Renal pelvis (tissue), 1 donor: ENCODE measurements at regions not wholly inside any gene's neighbourhood (a gene's known extent, or its start where the extent isn't known, plus 50 kb on each side); places are given as distances from the start of the nearest gene placed in this dataset.
"Not testable (repeated sequence)": the region's sequence is repeated elsewhere in the genome, so short reads cannot be mapped to it uniquely, and the experiment has no call there.

ENCODE experiments used
- DNase-seq: peaks from one replicate; pipeline ENCODE4 v3.0.0-alpha.2; 2013

DNA sequence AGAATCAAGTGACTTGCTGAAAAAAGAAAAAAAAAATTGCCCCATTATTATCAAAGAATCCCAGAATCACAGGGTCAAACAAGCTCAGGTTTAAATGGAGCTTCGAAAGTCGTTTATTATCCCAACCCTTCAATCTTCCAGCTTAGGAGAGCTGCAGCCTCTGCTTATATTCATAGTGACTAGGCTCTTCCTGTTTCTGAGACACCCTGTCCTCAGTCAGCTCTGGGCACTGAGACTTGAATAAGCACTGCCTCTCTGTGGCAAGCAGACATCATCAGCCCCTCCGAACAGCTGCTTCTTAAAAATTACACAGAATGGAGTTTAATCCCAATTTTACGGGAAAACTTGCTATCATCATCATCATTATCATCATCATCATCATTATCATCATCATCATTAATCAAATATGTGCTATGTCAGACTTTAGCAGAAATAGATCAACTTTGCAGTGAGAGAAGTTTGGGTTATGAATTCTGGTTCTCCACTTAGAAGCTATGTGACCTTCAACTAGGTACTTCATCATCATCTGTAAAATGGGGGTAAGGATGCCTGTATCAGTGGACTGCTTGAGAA is 614.0 kb upstream of the SYNCRIP start:
- DNase-seq: no peak

DNA sequence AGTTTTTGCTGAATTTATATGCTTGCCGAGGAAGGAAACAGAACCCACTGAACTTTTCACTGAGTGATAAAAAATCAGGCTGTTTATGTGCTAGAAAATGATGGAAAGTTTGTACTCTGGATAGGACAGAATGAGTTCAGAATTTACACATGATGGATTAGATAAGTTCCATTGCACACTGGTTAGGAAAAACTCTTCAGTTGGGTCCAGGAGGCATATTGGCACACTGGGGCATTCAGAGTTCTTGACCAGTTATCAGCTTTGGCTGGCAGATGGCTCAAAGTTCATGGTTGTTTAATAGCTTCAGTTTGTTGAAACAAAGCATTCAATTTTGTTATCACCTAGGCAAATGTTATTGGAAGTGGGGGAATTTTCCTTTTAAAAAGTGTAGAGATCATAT is 613.3 kb upstream of the SYNCRIP start:
- DNase-seq: no peak

DNA sequence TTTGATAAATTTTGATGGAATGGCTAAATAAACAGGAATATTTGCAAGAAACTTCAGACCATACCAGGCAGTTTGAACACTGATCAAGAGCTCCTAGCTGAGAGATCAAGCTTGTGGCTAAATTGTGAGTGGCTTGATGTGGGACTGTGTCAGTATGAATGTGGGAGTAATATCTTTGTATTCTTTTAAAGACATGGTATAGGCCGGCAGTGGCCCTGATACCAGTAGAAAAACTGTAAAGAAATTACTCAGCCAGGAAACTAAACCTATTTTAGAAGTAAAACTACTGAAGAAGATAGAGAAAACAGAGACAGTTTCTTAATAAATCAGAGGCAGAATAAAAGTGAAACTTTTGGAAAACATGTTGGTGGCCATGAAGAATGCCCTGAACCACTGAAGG is 608.4 kb upstream of the SYNCRIP start:
- no peak for DNase-seq

DNA sequence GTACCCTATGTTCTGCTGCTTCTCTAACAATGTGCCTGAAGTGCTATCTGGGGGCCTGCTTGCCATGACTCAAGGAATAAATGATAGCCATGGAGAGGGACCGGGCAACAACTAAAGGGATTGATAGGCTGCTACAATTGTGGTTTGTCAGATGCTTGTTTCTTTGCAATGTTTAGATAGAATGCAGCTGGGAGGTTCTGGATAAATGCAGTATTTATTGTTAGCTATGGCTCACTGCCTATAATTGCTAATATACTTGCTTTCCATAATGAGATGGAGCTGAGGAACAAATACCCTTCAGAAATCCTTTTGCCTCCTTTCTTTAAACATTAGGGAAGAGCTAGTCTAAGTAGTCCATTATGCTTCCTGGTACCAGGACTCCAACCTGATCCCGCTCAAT is 575.2 kb upstream of the SYNCRIP start:
- DNase-seq: no peak

DNA sequence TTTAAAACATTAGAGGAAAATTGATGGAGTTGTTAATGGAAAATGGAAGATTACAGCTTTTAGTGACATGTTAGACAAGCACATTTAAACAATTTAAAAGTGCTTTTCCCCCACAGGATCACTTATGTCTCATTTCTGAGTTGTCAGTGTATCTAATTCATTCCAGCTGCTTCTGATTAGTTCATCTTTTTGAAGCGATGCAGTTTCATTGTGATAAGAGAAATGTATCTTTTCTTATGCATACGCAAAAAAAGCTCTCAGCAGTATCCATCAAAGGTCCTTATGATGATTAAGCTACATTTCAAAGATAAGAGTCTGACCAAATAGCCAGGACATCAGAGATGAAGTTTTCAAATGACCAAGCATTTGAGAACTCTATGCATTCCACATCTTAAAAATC is 572.6 kb upstream of the SYNCRIP start:
- DNase-seq: no peak

DNA sequence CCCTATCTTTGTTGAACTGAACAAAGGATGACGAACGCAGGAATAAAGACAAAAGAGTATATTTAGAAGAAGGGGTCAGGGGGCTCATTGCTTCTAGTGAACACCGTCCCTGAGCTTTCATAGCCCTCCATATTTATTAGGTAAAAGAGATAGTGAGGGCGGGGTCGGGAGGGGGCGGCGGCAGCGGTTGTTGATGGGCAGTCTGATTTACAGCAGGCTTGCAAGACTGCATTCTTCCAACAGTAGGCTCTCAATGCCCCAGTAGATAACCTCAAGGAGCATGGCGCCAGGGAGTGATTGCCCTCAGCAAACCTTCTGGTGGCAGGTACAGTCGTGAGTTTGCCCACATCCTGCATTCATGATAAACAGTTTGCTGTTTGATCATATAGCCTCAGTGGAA is 563.3 kb upstream of the SYNCRIP start:
- no peak for DNase-seq

DNA sequence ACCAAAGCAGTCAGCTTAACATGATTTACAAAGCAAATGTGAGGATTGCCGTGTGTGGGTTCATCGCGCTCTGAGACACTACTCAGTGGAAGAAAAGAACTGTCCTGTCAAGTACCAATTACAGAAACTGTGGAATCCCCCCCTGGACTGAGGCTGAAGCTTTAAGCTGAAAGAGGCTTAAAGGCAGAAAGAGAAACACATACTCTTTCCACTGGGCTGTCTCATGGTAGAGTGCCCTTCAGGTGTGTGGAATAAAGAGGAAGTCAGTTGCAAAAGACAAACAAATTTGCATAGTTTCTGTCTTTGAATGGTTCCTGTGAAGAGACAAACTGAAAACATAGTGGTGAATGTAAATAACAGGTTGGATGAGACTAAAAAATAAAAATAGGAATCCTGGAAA is 560.4 kb upstream of the SYNCRIP start:
- DNase-seq: no peak

DNA sequence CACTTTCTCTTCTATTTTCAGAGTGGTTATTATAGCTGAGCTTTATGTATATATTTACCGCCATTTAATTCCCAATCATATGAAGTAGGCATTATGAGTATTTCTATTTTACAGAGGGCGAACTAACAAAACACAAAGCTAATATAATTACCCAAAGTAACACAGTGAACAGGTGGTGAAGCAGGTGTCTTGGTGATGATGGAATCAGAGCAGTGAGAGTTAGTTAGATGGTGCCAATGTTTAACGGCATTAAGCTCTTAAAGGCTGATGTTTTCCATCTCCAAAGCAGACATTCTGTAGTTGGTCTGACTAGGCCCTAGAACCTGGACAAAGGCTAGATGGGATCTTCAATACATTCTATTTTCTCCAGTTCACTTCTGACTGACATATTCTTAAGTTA is 551.1 kb upstream of the SYNCRIP start:
- DNase-seq: no peak

DNA sequence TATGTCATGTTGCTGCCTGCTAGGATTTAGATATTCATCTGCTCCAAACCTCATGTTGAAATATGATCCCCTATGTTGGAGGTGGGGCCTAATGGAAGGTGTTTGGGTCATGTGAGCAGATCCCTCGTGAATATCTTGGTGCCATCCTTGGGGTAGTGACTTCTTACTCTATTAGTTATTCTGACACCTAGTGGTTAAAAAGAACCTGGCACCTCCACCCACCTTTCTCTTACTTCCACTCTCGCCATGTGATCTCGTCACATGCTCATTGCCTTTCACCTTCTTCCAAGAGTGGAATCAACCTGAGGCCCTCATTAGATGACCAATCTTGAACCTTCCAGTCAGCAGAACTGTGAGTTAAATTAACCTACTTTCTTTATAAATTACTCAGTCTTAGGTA is 549.4 kb upstream of the SYNCRIP start:
- DNase-seq: no peak

DNA sequence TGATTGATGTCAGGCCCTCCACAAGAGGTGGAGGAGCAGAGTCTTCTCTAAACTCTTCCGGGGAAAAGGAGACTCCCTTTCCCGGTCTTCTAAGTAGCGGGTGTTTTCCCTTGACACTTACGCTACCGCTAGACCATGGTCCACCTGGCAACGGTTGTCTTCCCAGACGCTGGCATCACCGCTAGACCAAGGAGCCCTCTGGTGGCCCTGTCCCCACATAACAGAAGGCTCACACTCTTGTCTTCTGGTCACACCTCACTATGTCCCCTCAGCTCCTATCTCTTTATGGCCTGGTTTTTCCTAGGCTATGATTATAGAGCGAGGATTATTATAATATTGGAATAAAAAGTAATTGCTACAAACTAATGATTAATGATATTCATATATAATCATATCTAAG is 532.5 kb upstream of the SYNCRIP start:
- DNase-seq: not testable (repeated sequence)

DNA sequence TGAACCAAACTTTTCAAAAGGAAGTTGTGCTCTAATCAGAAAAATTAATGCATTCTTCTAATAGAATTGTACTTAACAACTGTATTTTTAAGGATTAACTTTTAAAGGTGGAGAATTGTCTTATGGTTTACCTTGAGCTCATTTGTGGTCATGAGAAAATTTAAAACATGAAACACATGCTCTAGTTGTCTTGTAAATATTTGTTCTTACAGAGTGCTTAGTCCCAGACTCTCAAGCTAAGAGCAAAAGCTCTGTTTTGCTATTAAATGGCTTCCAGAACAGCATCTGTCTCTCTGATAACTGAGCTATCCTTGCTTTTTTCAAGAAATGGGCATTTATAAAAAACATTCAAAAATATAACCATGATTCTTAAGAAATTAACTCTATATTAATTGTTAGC is 512.2 kb upstream of the SYNCRIP start:
- DNase-seq: no peak

DNA sequence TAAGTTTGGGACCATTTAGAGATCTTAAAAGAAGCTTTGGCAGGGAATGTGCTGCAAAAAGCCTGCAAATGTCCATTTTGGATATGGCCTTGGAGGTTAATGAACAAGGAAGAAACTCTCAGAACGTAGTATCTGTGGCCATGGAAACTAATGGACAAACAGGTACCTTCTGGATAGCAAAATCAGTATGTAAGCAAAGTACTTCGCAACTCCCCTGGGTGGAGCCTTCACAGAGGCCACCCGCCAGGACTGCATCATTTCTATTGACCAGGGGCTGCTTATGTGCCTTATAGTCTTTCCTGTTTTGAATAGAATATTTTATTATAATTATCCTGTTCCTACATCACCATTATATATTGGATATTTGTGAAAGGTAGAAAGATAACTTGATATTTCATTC is 510.8 kb upstream of the SYNCRIP start:
- no peak for DNase-seq

DNA sequence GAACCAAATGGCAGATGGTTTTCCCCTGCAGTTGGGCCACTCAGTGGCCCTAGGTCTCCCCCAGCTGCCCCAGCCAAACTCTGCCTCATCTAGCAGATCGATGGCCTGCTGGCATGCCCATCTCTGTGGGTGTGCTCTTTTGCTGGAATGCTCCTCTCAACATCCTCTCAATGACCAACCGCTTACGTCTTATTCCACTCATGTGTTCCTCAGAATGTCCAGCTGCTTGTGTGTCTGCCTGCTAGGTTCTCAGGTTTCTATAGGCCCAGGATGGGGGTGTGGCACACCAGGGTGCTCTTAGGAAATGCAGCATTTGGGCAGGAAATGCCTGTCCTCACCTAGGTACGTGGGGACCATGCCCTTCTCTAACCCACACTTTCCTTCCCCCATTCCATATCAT is 509.9 kb upstream of the SYNCRIP start:
- no peak for DNase-seq

DNA sequence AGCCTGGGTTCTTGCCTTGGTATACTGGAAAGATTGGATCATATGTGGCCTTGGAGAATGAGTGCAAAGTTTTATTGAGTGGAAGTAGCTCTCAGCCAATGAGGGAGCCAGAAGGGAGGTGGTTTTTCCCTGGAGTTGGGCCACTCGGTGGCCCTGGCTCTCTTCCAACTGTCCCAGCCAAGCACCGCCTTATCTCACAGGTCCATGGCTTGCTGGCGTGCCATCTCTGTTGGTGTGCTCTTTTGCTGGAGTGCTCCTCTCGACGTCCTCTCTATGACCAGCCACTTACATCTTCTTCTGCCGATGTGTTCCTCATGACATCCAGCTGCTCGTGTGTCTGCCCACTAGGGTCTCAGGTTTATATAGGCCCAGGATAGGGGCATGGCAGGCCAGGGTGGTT is 505.9 kb upstream of the SYNCRIP start:
- DNase-seq: no peak

DNA sequence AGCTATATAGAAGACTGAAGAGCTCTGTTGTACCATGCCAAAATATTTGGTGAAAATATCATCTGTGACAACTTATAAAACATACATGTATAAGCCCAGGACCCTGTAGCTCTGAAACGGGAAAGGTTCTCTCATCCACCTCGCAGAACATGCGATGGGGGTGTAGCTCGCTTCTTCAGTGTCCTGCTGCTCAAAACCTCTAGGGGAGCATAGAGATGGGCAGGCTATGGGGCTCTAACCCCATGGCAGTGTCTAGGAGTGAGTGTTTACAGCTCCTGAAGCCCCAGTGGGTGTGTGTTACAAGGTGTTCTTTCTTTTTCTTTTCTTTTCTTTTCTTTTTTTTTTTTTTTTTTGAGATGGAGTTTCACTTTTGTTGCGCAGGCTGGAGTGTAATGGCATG is 505.2 kb upstream of the SYNCRIP start:
- DNase-seq: no peak

DNA sequence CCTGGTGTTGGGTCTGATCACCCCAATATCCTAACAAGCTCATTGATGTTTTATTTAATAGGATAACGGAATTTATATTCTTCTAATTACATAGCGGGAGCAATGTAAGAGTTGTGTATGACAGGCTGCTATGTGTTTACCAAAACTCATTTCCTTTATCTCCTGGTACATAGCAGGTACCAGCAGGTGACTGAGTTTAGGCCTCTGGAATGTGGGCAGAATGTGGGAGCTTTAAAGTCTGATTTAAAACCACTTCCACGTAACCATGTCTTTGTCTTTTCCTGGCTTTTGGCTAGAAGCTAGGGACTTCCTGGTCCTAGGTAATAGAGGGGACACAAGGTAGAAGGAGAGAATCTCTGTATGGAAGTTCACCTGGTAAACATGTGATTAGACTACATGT is 504.6 kb upstream of the SYNCRIP start:
- DNase-seq: no peak

DNA sequence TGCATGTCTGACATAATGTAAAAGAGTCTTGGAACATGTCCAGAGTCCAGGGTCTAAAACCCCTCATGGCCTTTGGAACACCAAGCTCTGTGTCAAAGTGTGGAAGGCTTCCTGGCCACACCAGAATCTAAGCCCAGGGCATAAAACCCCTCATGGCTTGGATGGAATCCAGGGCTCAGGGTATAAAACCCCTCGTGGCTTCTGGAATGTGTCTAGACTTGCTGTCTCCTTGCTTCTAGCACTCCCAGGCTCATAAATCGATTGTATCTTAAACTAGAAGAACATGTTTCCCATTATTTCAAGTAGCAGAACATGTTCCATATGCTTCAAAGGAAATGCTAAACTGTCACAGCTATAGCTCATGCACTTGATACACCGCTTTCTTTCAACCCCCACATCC is 504.1 kb upstream of the SYNCRIP start:
- DNase-seq: peak; percentile 58

DNA sequence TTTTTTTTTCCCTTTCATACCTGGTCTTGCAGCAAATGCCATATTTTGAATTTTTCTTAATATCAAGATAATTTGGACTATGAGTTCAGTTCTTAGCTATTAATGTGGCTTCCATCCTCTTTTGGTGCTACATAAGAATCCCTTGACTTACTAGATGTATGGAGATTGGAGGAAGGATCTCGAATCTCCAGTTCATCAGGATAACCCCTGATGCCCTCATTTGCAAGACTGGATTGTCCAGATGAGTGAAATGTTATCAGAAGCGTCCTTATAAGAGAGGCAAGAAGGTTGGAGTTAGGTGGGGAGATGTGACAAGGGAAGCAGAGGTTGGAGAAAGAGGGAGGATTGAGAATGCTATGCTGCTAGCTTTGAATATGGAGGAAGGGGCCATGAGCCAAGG is 499.6 kb upstream of the SYNCRIP start:
- DNase-seq: no peak

DNA sequence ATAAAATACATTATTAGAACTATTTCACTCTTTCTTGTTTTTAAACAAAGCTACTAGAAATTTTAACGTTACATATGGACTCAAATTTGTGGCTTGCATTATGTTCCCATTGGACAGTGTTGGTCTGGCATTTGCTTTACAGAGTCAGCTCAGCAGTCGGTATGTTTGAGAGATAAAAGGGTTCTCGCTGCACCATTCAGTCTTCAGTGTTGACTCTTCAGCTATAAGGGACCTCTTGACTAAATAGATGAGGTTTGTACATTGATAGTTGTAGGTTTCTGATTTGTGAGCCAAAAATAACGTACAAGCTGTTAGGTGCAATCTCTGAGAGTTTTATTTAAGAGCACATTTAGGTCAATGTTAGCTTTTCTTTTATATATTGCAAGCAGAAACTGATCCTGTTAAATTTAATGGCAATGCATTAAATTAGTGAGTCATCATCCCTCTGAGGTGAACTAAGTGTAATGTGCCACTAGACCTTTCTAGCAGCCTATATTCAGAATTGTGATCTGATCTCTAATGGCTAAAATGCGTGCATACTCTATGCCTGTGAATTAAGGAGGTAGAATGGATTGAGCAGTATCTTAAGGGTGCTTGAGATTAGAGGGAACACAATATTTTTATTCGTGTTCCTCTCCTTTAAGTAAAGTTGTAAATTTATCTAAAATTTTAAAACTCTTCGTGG is 485.6 kb upstream of the SYNCRIP start:
- no peak for DNase-seq

DNA sequence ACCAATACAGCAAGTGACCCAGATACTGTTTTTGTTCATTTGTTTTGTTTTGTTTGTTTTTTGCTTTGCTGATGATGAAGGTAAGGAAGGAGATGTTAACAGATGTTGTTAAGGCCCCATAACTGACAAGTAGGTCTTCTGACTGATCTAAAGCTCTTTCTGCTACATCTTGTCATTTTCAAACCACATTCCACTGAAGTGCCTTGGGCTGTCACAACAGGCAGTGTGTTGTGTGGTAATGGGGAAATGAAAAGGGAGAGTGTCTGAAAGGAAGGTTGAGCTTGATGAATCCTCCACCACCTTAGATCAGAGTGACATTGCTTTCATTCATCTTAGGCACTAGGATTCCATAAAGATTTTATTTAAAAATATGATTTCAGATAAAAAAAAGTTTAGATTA is 479.4 kb upstream of the SYNCRIP start:
- no peak for DNase-seq

DNA sequence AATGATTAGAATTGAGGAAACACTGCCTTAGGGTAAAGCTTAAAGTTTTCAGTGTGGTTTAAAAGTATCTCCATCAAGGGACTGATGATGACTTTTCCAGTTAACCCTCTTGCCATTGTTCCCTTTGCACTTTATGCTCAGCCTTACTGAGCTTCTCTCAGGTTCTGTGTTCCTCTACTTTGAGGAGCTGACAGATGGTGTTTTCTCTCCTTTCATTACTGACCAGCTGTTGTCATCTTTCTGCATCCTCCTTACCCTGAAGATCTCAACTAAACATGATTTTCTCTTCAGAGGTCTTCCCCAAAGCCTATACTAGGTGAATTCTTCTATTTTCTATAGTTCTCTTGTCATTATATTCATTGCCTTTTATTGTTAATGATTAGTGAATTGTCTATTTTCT is 475.6 kb upstream of the SYNCRIP start:
- no peak for DNase-seq

DNA sequence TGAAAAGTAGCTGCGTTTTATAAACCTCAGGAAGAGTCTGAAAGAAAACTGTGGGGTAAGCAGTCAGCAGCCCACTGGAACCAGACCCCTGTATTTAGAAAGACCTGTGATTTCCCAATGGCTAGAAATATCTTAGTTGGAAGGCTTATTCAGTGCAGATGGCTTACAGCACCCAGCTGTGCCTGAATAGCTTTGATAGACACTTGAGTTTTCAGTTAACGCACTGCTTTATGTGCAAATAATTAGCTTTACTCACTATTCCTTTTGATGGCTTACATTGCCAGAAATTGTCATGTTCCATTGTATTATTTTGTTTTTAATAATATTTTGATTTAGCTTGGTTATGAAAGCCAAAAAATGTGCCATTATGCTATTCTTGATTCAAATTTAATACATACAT is 465.3 kb upstream of the SYNCRIP start:
- DNase-seq: no peak

DNA sequence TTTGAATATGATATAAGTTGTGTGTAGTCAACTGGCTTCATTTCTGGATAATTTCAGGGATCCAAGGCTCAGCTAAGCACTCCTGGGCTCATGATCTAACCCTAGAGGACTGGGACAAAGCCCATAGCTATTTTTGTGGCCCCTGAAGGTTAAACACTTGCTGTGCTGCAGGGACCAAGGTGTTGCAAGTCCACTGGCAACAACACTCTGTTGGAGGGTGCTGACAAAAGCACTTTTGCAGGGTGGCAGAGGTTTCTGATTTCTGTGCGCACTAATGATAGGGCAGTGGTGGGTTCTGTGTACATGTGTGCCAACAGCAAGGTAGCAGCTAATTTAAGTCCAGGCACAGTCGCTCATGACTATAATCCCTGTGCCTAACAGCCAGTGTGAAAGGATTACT is 445.3 kb upstream of the SYNCRIP start:
- DNase-seq: no peak

DNA sequence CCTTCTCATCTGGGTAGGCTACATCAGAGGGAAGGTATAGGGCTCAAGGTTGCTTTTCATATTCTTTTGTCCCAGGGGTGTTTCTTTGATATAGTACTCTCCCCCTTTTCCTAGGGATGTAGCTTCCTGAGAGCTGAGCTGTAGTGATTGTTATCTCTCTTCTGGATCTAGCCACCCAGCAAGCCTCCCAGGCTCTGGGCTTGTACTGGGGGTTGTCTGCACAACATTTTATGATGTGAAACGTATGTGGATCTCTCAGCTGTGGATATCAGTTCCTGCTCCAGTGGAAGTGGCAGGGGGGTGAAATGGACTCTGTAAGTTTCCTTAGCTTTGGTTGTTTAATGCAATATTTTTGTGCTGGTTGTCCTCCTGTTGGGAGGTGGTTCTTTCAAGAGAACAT is 437.3 kb upstream of the SYNCRIP start:
- DNase-seq: no peak

DNA sequence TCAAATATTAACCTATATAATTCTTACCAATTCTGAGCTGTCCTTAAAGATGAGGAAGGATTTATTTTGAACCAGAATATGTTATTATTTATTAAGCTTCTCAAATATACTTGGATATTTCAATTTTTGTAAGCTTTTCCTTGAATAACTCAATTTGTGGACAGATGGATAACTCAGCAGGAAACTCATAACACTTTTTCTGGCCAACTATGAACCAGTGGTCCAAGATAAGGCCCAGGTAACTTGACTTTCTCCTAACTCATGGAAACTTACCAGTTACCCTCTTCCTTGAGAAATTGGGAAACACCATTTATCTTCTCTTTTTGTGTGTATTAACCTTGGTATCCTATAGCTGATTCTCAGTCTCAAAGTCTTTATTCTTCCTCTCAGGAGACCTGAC is 427.5 kb upstream of the SYNCRIP start:
- DNase-seq: no peak
